ENCODE measurements at regions not wholly inside any gene's neighbourhood (a gene's known extent, or its start where the extent isn't known, plus 50 kb on each side); places are given as distances from the start of the nearest gene placed in this dataset.

DNA sequence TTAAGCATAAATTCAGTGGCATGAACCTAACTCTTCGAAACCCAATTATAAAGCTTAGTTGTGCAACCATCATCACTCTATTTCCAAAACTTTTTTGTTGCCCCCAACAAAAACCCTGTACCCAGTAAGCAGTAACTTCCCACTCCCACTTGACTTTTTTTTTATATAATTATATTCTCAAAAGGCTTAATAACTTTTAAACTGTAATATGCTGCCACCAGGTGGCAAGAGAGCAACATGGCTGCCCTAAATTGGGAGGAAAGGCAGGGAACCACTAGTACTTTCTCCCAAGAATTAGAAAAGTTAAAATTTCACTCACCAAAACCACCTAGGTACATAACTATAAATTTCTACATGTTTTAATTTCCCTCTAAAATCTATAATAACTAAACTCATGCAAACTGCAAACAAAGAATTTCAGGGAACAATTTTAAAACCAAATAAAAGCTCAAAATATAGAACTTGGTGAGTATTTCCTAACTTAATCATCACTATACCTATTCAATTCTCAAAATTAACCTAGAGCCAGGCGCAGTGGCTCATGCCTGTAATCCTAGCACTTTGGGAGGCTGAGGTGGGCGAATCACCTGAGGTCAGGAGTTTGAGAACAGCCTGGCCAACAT lies 50.2 kb upstream of the RNF38 start:
- Histone ChIP-seq H4K20me1 (ENCODE audit: insufficient read depth) (no peaks in the 10 kb centered on the region), H3K4me1 (replicated peaks; ENCODE audit: insufficient read depth) (no peaks in the 10 kb centered on the region), H3K79me2 (ENCODE audit: low read depth) (no peaks in the 10 kb centered on the region), H3K27me3 (ENCODE audit: insufficient read depth, low read depth) (no peaks in the 10 kb centered on the region), H3K27ac (no peak overlapping the region), H3K4me2 (no peak overlapping the region), H3K9me3 (ENCODE audit: insufficient read depth, low read depth) (no peaks in the 10 kb centered on the region), H2AFZ (no peak overlapping the region), H3K36me3 (ENCODE audit: low read depth) (no peaks in the 10 kb centered on the region), H3K9me2 (ENCODE audit: insufficient read depth) (no peaks in the 10 kb centered on the region), H3F3A (ENCODE audit: insufficient read depth, low read depth) (no peaks in the 10 kb centered on the region), H3K4me3 (no peak overlapping the region)
- peak; percentile 14 to 37 for DNase-seq
- no TSS peak for BruUV-seq (replicated peaks)
- ChIA-PET CTCF (interaction anchor here (1.6 kb wide), 1 partner anchor 43 kb away, joined by 5 read pairs; no protein-coding TSS in a partner anchor), POLR2A (ENCODE audit: unreplicated experiment) (interaction anchor here (0.6 kb wide), 1 partner anchor 335 kb away, joined by 15 read pairs; no protein-coding TSS in a partner anchor)
- no peak for TF ChIP-seq EZH2 (IDR thresholded peaks at IDR 0.05; ENCODE audit: low read depth)
- TF ChIP-seq, protein P1, sequence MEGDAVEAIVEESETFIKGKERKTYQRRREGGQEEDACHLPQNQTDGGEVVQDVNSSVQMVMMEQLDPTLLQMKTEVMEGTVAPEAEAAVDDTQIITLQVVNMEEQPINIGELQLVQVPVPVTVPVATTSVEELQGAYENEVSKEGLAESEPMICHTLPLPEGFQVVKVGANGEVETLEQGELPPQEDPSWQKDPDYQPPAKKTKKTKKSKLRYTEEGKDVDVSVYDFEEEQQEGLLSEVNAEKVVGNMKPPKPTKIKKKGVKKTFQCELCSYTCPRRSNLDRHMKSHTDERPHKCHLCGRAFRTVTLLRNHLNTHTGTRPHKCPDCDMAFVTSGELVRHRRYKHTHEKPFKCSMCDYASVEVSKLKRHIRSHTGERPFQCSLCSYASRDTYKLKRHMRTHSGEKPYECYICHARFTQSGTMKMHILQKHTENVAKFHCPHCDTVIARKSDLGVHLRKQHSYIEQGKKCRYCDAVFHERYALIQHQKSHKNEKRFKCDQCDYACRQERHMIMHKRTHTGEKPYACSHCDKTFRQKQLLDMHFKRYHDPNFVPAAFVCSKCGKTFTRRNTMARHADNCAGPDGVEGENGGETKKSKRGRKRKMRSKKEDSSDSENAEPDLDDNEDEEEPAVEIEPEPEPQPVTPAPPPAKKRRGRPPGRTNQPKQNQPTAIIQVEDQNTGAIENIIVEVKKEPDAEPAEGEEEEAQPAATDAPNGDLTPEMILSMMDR (conservative IDR thresholded peaks at IDR 0.05): peak; percentile 78
- intact Hi-C loops (cut with micrococcal nuclease; ENCODE audit: unreplicated experiment): loop anchor here (1.0 to 5.0 kb wide), 2 partner anchors 43 to 107 kb away; no protein-coding TSS in a partner anchor

All from PC-9 (cell line).